ENCODE measurements at regions not wholly inside any gene's neighbourhood (a gene's known extent, or its start where the extent isn't known, plus 50 kb on each side); places are given as distances from the start of the nearest gene placed in this dataset.

DNA sequence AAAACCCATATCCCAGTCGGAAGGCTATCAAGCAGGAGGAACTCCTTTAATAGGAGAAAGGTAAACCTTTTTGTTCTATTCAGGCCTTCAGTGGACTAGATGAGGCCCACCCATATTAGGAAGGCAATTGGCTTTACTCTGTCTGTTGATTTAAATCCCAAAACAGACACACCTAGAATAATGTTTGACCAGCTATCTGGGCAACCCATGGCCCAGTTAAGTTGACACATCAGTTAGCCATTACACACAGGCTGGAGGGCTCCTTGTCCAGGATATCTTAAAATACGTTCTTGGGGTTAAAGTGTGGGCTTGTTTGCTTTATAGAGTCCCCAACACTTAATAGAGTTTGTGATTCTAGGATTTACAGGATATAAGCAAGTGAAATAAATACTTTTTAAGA is 339.0 kb upstream of the PRKCQ start:
- no peak for DNase-seq

DNA sequence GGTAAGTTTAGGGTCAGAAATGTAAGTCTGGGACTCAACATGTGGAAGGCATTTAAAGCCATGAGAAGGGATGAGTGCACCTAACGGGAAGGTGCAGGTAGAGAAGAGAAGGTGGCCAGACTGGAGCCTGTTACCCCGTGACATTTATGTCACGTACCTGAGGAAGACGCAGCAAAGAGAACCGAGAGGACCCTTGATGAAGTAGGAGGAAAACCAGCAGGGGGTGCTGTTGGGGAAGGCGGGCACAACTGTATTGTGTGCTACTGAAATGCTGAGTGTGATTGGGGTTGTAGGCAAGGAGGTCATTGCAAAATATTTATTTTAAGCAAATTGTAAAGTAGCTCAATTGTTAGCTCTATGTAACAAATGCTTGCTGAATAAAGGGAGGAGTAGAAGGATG is 338.2 kb upstream of the PRKCQ start:
- DNase-seq = peak; percentile 77

DNA sequence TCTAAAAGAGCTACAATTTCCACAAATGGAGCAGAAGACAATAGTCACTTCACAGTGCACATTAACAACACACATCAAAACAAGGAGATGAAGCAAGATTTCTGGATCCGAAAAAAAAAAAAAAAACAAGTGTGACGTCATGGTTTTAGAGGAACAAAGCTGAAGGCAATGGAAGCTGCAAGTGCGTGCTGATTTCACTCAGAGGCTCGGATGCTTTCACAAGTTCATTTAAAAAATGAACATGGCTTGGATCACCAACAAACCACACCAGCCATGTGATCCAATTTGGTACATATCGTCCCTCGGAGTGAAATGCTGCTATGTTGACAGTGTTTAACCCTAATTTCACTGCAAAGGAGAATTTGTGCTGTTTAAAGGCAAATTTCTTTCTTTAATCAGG is 337.0 kb upstream of the PRKCQ start:
- DNase-seq = no peak

DNA sequence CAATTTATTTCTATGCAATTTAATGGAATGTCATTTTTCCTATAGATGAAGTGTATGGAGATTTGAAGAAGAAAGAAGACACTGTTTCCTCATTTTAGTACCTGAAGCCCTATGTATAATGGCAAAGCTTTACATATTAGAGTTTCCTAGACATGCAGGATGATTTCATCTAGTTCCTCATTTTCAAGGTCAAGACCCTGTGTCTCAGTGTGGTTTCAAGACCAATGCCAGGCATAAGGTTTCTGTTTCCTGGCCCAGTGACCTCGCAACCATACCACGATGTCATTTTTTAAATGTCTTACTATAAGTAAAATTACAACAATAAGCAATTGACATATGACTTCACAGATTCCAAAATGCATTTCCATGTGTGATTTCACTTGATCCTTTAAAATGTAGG is 336.5 kb upstream of the PRKCQ start:
- DNase-seq = no peak

DNA sequence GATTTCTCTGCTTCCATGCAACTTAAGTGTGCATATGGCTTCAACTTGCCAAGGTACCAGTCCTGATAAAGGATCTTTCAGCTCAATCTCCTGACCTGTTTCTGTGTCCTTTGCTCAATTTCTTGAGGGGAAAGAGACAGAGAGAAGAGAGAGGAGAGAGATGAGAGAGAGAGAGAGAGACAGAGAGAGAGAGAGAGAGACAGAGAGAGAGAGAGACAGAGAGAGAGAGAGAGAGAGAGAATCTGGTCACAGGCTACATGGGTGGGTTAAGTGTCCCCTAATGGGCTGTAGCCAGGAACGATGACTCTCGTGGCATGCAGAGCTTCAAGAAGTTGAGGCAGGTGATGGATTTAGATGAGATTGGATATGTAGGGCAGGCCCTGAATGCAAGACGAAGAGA is 335.2 kb upstream of the PRKCQ start:
- DNase-seq = no peak

DNA sequence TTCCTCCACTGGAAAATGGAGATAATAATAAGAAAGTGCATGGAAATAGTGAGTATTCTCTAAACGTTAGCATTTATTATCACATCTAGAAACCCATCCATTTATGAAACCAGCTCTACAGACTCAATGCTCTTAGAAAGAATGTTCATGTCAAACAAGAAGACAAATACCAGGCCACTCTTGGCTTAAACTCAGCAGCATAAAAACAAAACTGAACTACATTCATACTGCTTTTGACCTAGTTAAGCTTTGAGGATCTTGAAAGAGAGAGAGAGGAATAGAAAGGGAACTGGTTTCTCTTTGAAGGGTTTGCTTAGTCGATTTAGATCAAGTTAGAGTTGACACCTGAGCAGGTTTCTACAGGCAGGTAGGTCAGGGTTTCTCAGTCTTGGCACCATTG is 332.9 kb upstream of the PRKCQ start:
- no peak for DNase-seq

DNA sequence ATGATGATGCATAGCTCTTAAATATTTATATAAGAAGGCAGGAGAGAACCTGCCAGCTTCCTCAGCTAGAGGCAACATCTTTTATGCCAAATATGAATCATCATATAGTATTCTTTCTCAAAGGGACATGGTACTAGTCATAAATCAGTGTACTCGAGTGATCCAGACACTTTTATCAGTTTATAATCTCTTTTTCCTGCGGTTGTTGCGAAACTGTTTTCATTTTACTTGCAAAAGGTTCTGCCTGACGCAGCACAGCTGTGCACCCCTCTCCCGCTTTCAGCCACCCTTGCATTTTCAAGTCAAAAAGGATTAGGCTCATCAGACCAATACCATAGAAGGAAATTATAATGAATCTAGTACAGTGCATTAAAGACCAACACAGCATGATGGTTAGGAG is 332.3 kb upstream of the PRKCQ start:
- DNase-seq = no peak

DNA sequence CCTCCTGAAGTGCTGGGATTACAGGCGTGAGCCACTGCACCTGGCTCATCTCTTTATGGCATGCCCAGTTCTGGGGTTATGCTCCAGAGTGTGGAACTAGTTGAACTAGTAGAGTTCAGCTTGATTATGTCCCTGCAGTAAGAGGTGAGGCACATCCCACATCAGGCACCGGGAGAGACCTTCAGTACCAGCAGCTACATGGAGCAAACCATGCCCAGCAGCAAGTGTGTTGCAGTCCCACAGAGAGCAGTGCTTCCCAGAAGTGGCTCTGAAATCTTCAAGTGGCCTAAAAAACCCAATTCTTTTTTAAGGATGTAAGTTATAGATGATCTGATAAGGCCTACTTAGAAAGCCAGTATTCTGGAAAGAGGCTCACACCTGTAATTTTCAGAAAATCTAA is 331.9 kb upstream of the PRKCQ start:
- DNase-seq = no peak

DNA sequence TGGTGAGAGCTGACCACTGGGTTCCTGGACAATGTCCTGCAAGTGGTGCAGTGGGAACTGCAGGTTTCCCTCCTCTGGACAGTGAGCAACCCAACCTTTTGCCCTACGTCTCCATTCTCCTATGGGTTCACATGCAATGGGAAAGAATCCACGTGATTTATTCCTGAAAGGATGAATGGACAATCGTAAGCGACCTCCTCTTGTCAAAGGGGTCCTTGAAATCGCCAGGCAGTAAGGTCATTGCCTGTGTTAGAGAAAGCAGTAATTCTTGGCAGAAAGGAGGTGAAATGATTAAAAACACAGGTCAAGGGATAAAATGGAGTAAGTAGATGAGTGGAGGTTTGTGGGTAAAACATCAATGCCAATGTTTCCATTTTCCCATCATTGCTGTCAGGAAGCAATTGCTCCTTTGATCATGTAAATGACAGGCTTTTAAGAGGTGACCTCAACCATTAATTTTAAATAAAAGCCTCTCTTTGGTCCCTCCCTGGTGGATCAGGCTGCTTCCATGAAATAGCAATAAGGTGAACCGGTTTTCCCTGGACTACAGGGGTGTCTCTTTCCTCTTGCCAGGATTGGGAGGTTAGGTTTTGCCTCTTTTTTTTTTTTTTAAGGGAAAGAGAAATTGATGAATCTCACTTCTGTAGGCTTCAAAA is 330.0 kb upstream of the PRKCQ start:
- DNase-seq = no peak

DNA sequence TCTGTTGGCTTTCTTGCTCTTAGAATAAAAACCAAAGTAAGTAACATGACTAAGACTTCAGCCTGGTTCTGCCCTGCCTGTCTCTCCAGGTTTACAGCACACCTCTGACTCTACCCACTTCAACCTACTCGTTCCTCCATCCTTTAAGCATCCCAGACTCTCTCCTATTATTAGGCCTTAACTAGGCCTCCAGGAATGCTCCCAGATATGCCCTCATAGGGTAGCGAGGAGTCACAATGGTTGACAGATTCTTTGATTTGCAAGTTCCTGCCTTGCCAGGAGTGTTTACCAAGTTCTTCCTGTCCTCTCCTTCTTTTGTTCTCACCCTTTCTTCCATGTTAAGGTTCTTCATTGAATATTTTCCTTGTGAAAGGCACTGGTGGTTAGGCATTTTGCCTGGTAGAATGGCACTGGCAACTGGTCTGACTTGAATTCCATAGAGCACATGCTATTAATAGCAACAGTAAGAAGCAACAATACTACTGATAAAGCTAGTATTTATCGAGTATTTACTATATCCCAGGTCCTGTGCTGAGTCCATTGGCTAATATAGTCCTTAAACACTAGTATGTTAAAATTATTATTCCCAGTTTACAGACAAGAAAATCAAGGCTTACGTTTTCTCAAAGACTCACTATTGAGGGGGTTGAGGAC is 327.9 kb upstream of the PRKCQ start:
- DNase-seq = no peak

DNA sequence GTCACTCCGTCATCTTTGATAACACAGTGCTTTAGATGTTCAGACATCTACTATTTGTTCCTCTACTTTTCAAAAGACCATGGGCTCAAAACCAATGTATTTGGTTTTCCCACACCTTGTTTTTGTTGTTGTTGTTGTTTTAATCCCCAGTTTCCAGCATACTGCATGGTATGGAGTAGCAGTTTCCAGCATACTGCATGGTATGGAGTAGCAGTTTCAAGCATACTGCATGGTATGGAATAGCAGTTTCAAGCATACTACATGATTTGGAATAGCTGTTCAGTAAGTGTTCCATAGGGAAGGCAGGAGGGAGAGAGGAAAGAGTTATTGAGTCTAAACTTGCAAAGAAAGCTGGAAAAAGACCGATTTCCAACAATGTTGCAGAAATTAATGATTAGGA is 314.3 kb upstream of the PRKCQ start:
- DNase-seq = no peak

DNA sequence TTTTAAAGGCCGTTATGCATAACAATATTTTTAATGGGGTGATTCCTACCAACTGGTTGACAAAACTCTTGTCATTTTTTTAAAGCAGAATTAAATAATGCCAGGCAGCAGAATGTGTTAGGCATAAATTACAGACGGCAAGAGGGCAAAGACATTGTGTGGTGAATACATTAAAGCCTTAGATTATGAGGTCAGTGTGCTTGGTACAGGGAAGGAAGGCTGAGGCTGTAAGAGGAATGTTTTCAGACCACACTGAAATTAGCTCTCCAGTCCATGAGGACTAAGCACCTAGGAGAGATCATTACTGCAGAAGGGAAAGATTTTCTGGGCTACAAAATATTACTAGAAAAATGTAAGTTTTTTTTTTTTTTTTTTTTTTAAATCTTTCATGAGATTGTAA is 312.8 kb upstream of the PRKCQ start:
- DNase-seq = no peak

DNA sequence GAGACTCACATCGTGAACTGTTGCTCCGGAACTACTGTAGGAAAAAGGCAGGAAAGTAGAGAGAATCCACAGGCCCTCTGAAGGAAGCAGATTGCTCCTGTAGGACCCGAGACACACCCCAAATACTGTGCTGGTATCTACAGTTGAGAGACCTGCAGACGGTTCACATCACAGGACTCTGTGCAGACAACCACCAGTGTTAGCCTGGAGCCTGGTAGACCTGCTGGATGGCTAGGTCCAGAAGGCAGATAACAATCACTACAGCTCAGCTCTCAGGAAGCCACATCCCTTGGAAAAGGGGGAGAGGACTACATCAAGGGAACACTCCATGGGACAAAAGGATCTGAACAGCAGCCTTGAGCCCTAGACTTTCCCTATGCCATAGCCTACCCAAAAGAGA is 311.8 kb upstream of the PRKCQ start:
- no peak for DNase-seq

DNA sequence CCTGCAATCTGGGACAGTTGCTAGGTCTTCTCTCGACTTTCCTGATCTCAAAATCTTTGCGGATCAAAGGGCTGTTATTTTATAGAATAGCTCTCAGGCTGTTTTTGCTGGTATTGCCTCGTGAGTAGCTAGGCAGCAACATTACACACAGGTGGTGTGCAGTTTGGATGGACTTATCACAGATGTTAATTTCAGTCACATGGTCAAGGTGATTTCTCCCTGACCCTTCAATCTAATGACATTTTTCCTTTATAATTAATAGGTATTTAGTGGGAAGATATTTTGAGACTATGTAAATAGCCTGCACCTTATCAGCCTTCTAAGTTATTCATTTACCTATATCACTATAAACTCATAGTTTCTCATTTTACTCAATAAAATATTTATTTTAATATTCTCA is 309.6 kb upstream of the PRKCQ start:
- DNase-seq = no peak

DNA sequence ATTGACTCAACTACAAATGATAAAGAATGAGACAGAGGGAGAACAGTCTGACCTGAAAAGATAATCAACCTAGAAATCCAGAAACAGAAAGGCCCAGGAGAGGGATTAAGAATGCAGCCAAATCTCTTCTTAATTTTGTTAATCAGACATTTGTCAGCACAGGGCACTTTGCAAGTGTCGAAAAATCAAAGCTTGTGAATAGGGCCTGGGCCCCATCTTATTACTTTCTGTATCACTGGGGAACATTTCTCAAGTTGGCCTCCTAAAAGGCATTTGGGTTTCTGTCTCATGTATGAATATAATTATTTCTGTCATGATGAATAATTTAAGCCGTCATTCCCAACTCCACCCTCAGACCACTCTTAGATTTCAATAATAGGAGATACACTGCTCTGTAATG is 308.4 kb upstream of the PRKCQ start:
- DNase-seq = no peak

DNA sequence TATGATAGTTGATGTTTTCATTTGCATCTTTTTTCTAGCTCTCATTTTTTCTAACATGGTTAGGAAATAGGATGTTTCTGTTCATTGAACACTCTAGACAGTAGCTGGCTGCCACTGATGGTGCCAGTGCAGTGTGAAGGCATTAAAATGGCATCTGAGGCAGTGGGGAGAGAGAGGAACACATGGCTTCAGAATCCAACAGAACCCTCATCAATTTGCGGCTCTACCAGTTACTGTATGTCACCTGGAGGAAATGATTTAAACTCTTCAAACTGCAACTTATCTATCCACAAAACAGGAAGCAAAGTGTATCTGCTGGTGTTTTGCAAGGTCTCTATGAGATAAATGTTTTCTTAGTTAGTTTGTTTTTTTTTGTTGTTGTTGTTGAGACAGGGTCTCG is 305.2 kb upstream of the PRKCQ start:
- DNase-seq = no peak

DNA sequence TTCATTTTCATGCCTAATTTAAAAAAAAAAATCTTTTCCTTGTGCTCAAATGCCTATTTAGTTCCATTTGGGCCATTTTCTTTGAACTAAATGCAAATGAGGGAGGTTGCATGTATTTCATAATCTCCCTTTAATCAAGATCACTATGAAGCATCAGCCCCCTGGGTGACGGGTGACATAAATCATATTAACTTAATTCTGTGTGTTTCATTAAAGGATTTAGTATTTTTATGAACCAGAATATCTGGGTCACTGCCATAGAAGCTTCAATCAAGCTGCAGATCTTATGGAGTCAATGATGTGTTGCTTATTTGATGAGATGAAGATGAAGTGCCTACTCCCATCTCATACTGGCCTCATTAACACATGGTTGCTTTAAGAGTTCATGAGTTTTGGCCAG is 301.9 kb upstream of the PRKCQ start:
- DNase-seq = no peak

DNA sequence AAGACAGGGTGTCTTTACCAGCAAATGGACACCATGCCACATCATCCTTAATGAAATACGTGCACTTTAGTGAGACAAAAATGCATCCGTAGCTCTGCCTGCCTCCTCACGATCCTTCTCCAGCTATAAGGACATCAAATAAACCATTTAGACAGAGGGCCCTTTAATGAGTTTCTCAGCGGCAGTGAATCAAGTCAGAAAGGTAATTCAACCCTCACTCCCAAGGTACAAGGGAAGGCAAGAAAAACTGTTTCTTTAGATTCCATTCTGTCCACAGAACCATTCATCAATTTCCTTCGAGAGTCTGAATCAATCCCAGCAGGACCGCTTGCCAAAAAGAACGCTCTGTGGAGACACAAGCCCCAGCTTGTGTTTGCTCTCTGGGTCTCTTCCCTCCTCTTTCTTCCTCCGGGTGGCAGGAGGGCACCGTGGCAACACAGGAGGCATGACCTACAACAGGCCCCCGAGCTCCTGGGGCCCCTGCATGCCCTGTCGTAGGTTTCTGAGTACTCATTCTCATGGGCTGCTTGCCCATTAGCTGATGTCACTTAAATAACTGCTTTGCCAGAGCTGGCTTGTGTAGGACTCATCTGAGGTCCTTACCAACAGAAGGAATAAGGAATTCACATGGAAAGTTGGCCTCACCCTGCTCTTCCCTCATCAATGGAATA is 297.8 kb upstream of the PRKCQ start:
- DNase-seq = no peak

DNA sequence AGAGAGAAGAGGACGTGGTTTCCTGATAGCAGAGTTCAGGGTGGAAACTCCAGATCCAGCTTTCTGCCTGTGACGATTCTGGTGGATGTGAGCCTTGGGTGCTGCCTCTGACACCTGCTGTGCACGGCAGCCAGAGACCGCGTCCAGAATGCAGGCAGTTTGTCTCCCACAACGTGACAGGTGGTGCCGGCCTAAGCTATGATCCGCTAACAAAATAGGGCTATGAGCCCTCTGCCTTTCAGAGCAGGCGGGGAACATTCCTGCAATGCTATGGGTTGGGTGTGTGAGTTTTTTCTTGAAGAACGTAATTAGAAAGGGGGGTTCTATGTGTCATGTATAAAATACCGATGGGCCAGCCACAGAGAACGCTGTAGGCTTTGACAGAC is 297.3 kb upstream of the PRKCQ start:
- DNase-seq = no peak

DNA sequence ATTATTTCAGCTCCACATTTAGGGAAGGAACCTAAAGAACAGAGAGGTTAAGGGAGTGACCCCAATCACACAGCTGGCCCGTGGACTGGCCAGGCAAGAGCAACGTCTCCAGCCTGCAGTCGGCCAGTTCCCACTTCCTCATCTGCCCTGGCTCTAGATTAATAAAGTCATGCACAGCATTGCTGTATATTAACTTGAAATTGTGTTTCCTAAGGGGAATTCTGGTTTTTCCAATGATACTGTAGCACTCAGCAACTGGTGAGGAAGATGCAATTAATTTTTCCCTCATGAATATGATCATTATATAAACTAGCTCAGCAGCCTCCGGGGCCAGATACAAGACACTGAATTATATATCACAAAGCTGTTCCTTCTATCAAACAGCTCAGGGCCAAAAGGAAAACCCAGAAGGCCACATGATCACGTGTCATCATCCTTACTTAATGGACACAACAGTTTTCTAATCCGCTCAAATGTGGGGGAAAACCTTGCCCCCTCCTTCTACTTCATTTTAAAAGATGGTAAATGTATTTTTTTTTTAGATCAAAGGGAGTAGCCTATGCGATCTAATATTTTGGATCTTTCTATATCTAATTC is 295.3 kb upstream of the PRKCQ start:
- no peak for DNase-seq

DNA sequence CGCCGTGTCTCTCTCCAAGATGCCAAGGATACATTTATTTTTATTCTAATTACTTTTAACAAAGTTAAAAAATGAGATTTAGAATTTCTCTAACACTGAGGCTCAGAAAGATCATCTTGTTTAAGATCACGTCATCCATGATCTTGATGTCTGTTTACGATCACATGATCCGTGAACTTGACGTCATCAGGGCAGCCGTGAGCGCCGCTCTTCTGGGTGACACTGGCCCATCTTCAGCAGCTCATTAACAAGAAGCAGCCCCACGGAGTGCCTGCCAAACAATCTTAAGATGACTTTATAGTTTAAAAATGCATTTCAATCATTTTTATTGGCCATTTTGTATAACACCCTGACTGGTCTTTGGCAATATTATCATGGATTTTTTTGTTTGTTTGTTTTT is 291.1 kb upstream of the PRKCQ start:
- DNase-seq = no peak

DNA sequence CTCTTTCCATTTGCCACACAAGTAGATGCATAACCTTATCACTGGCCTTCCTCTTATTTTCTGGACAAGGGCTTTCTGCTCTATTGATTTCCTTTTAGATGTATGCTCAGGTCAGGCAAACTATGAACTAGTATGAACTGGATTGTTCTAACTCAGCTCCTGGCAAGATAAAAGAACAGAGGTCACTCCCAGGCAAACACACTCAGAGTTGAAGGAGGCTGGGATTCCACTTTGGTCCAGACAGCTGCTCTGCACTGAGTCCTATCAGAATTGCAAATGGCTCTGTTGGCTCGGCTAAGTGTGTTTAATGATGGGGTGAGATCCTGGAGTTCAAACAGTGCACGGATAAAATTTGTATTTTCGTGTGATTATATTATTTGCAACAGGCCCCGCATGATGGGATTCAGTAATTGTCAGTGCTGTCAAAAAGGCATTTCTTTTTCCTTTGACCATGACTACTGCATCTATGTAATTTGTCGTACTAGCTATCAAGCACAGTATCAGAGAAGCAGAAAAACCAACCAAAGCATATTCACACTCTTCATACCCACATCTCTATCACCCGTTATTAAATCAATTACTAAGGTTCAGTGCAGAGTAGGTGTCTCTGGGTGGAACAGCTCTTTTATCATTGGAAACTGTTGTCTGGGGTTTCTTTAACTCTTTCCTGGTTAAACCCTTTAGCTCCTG is 288.1 kb upstream of the PRKCQ start:
- no peak for DNase-seq

DNA sequence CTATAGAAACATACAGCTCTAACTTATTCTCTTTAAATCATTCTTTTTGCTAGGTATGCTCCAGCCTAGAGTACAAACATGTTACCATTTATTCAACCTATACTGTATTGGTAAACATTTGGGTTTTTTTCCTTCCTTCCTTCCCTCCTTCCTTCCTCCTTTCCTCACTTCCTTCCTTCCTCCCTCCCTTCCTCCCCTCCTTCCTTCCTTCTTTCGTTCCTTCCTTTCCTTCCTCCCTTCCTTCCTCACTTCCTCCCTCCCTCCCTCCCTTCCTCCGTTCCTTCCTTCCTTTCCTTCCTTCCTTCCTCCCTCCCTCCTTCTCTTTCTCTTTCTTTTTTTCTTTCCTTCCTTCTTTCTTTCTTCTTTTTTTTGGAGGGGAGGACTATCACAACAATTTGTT is 286.7 kb upstream of the PRKCQ start:
- no peak for DNase-seq

DNA sequence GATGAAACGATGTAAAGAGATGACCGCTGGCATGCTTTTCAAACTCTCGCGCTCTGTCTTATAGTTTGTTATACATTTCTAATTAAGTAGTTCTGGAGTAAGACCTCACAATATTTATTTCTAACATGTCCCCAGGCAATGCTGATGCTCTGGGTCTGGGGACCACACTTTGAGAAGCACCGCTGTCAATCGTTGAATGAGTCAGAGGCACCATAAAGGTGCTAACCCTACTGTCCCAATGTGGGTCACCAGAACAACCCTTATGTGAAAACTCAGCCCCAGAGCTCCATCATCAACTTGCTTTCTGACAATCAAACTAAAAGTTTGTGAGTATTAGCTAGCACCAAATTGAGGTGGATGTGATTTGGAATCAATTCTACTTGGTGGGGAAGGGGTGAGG is 284.1 kb upstream of the PRKCQ start:
- no peak for DNase-seq
